Eye (tissue), 1 donor: ENCODE measurements at regions not wholly inside any gene's neighbourhood (a gene's known extent, or its start where the extent isn't known, plus 50 kb on each side); places are given as distances from the start of the nearest gene placed in this dataset.
"Not testable (repeated sequence)": the region's sequence is repeated elsewhere in the genome, so short reads cannot be mapped to it uniquely, and the experiment has no call there.

Experiments used
- DNase-seq: peaks from one replicate; pipeline ENCODE4 v3.0.0-alpha.2; 2015

- no peak for DNase-seq
These were observed 90.0 kb downstream of the IGLL5 start for GRCh38 chr22:22977479-22978200.

GRCh38 chr22:22978637-22979036 lies 91.0 kb downstream of the IGLL5 start:
- no peak for DNase-seq

GRCh38 chr22:22979121-22979724 lies 91.1 kb upstream of the GNAZ start:
- no peak for DNase-seq

GRCh38 chr22:22979954-22980353 lies 90.4 kb upstream of the GNAZ start:
- no peak for DNase-seq

- no peak for DNase-seq
These were observed 88.4 kb upstream of the GNAZ start for GRCh38 chr22:22981670-22982571.

GRCh38 chr22:22982616-22983015 lies 87.7 kb upstream of the GNAZ start:
- DNase-seq: no peak

GRCh38 chr22:22983123-22983522 lies 87.2 kb upstream of the GNAZ start:
- no peak for DNase-seq

- DNase-seq: no peak
These were observed 86.5 kb upstream of the GNAZ start for GRCh38 chr22:22983816-22984215.

GRCh38 chr22:22984967-22985366 lies 85.4 kb upstream of the GNAZ start:
- no peak for DNase-seq

- no peak for DNase-seq
These were observed 84.3 kb upstream of the GNAZ start for GRCh38 chr22:22986008-22986407.

- no peak for DNase-seq
These were observed 83.7 kb upstream of the GNAZ start for GRCh38 chr22:22986640-22987039.

- DNase-seq: no peak
These were observed 82.2 kb upstream of the GNAZ start for GRCh38 chr22:22988150-22988549.

- no peak for DNase-seq
These were observed 81.5 kb upstream of the GNAZ start for GRCh38 chr22:22988785-22989184.

- no peak for DNase-seq
These were observed 80.5 kb upstream of the GNAZ start for GRCh38 chr22:22989856-22990255.

GRCh38 chr22:22990711-22991505 lies 79.4 kb upstream of the GNAZ start:
- not testable (repeated sequence) for DNase-seq

GRCh38 chr22:22992474-22992873 lies 77.8 kb upstream of the GNAZ start:
- no peak for DNase-seq

- DNase-seq: no peak
These were observed 77.1 kb upstream of the GNAZ start for GRCh38 chr22:22993184-22993583.

GRCh38 chr22:22995166-22995565 lies 75.2 kb upstream of the GNAZ start:
- DNase-seq: peak; percentile 17

GRCh38 chr22:22996511-22997261 lies 73.6 kb upstream of the GNAZ start:
- no peak for DNase-seq

GRCh38 chr22:22997262-22997898 lies 72.9 kb upstream of the GNAZ start:
- no peak for DNase-seq

GRCh38 chr22:22997988-22998387 lies 72.3 kb upstream of the GNAZ start:
- DNase-seq: no peak

GRCh38 chr22:22999523-22999922 lies 70.8 kb upstream of the GNAZ start:
- DNase-seq: no peak
